Astrocyte of the cerebellum (primary cell): ENCODE measurements at regions not wholly inside any gene's neighbourhood (a gene's known extent, or its start where the extent isn't known, plus 50 kb on each side); places are given as distances from the start of the nearest gene placed in this dataset.

Experiments
- DNase-seq: peaks from one replicate; pipeline ENCODE4 v3.0.0-alpha.2; 2011; ENCODE audit warnings: low read depth
- H3K4me3 ChIP-seq: 2 replicates; pipeline ENCODE4 v1.5.1; 2011; ENCODE audit warnings: mild to moderate bottlenecking, low read depth, low read length, moderate library complexity
- CTCF ChIP-seq: IDR thresholded peaks from 2 replicates; pipeline ENCODE4 v1.5.1; 2012; ENCODE audit warnings: low read length, low read depth, moderate library complexity, mild to moderate bottlenecking; ENCODE audit errors: missing control alignments
- in situ Hi-C: cut with HindIII; loops from 2 replicates; pipeline ENCODE4 v1.10.0; 2017; ENCODE audit warnings: low sequenced_read_pairs

GRCh38 chr13:44218501-44219240 lies 155.0 kb upstream of the SERP2 start:
- no peak for DNase-seq
- in situ Hi-C loops: no loop called here
- no peak overlapping the region for H3K4me3 ChIP-seq
- TF ChIP-seq CTCF: no peak

- no peak for DNase-seq
- H3K4me3 ChIP-seq: no peak overlapping the region
- no peak for TF ChIP-seq CTCF
- in situ Hi-C loops: no loop called here
These were observed 153.8 kb upstream of the SERP2 start for GRCh38 chr13:44219577-44220548.

- H3K4me3 ChIP-seq: no peak overlapping the region
- TF ChIP-seq CTCF: no peak
- no peak for DNase-seq
- in situ Hi-C loops: no loop called here
These were observed 152.7 kb upstream of the SERP2 start for GRCh38 chr13:44220948-44221347.

- no peak for TF ChIP-seq CTCF
- H3K4me3 ChIP-seq: no peak overlapping the region
- DNase-seq: no peak
- in situ Hi-C loops: no loop called here
These were observed 152.0 kb upstream of the SERP2 start for GRCh38 chr13:44221657-44222056.

DNA sequence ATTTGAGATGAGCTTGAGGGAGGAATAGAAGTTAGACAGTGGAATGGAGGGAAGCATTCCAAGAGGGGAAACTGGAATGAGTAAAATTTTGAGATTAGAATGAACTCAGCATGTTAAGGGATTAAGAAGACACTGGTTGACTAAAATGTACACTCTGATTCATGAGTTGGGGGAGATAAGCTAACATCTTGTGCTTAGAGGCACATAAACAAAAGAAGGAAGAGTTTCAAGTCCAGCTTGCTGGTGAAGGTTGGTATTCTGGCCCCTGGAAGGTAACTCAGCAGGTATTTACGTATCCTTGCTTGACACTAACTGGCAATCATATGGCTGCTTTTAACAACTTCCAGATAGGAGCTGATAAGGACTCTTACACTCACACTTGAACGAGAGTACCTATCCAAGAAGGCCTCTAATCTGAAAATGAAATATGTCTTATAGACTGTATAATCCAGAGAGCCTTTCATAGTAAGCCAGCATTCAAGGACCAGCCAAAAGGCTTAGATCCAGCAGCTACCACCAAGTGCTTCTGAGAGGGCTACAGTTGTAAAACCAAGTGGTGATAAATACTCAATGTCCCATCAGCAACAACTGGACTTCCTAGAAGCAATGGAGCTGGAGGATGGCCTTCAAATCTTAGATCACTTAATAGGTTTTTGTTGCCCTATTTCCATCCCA lies 149.7 kb upstream of the SERP2 start:
- in situ Hi-C loops: no loop called here
- DNase-seq: no peak
- TF ChIP-seq CTCF: no peak
- no peak overlapping the region for H3K4me3 ChIP-seq

- no peak for DNase-seq
- in situ Hi-C loops: no loop called here
- TF ChIP-seq CTCF: no peak
- no peak overlapping the region for H3K4me3 ChIP-seq
These were observed 149.0 kb upstream of the SERP2 start for GRCh38 chr13:44224450-44225149.
